HG02610 (cell line): ENCODE measurements at regions not wholly inside any gene's neighbourhood (a gene's known extent, or its start where the extent isn't known, plus 50 kb on each side); places are given as distances from the start of the nearest gene placed in this dataset.

ENCODE experiments used
- ATAC-seq: cut with Tn5 transposase; IDR thresholded peaks from one replicate; pipeline ENCODE4 v1.9.1; 2021; ENCODE audit warnings: mild to moderate bottlenecking, moderate library complexity; ENCODE audit not compliant: unreplicated experiment

DNA sequence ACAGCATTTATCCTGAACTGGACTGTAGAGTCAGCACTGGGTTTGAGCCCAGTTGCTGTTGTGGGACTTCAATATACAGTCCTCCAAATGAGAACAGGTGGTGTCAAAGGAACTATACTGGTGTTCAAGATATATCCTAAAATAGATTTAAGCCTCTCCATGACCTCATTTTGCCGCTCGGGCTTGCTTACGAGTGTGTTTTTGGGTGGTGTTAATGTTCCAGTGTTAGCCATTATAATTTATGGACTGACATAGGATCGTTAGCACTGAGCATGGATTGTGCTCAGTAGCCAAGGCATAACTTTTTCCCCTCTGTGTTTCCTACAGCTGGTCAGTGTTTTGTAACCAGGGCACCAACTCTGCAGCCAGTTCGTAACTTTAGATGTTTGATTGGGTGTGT lies 306.6 kb downstream of the SPATA31D1 start:
- no peak for ATAC-seq

DNA sequence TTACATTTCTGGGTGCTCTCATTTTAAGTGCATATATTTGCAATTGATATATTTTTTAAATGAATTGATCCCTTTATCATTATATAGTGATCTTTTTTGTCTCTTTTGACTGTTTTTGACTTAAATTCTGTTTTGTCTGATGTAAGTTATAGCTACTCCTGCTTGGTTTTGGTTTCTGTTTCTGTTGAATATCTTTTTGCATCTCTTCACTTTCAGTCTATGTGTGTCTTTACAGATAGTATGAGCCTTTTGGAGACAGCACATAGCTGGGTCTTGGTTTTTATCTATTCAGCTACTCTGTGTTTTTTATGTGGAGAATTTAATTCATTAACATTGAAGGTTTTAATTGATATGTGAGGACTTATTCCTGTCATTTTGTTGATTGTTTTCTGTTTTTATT lies 311.3 kb downstream of the SPATA31D1 start:
- no peak for ATAC-seq

DNA sequence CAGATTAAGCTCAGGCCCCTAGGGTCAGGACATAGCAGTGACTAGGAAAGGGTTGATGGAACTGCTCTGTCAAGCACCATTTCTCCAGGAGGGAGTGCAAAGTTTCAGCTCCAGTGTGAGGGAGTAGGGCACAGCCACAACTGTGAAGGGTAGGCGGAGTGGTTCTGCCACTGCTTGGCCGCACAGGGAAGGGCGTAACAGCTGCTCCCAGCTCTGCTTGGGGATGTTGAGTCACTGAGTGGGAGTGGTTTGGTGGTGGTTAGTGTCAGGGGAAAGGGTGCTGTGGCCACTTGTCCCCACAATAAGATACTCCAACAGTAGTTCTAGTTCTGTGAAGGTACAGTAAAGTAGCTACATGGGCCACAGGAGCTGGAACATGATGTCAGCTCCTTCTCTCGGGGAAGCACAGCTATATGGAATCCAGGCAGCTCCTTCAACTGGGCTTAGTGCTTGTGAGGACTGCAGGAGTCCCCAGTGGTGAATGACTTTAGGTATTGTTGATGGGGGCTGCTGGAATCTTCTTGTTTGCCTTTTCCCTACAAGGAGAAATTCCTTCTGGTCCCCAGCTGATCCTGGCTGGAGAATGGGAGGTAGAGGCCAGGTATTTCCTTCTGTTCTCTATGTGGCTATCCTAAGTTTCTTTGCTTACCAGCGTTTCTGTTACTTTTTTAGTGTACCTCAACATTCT lies 314.5 kb downstream of the SPATA31D1 start:
- no peak for ATAC-seq

DNA sequence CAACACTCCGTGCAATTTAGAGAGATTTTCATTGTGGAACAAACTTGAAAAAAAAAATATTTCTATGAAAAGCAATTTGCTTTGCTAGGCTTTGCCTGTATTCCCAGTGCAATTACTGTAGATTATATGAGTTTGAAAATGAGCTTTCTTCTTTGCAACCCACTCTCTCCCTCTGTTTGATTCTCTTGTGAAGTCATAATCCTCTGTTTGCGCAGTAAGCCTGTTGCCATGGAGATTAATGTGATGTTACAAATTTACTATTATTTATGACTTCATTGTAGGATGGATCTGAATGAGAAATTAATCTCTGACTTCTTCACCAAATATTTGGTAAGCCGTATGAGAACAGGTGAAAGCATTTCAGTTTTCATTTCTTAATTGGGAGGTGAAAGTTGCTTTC lies 320.3 kb downstream of the SPATA31D1 start:
- no peak for ATAC-seq

DNA sequence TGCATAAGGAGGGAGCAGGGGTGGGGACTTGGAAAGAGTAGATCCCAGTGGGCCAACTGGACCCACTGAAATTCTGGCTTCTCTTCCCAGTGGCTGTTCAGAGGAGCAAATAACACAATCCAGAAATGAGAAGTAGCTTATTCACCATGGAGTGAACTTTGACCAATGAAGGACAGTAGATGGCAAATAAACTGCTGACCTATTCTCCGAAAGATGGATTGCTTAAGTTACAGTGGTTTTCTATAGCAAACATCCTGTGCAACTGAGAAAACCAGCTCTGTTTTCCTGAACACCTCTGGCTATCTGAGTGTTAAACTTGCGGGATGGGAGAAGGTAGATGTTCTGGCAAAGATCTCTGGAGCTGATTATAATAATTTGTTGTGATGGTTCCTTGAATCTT lies 325.1 kb downstream of the SPATA31D1 start:
- no peak for ATAC-seq

DNA sequence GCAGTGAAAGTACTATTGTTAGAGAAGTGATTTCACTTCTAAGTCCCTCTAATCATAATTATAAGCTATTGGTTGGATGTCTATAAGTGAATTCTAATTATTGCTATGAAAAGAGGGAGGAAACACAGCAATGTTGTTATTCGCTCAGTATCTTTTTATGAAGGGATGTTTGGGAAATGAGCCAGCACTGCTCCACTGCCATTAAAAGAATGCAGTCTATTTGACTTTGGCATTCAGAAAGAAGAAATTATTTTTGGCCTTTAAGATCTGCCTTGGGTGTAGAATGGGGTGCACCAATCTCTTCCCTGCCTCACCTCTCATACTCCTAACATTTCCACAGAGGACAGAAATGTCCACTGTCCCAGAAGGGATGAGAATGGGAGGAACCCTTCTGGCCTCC lies 332.0 kb downstream of the SPATA31D1 start:
- no peak for ATAC-seq

DNA sequence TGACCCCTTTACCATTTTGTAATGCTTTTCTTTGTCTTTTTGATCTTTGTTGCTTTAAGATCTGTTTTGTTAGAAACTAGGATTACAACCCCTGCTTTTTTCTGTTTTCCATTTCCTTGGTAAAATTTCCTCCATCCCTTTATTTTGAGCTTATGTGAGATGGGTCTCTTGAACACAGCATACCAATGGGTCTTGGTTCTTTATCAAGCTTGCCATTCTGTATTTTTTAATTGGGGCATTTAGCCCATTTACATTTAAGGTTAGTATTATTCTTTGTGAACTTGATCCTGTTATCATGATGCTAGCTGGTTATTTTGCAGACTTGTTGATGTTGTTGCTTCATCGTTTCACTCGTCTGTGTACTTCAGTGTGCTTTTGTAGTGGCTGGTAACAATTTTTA lies 337.3 kb downstream of the SPATA31D1 start:
- no peak for ATAC-seq

DNA sequence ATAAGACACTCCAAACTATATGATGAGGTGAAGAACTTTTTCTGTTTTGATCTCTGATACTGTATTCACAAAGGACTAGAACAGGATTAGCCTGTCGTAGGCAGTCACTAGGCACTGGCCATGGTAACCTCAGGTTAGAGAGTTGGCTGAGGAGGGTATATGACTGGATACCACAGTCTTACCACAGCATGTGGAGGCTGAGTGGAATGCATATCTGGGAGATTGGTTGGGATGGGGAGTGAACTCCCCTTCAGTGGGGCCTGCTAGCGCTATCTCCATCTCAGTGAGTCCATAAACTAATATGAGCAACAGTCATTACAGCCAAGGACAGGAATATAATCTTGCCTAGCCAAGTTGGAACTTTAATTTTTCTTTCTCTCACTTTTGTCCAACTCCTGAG lies 339.1 kb downstream of the SPATA31D1 start:
- no peak for ATAC-seq

DNA sequence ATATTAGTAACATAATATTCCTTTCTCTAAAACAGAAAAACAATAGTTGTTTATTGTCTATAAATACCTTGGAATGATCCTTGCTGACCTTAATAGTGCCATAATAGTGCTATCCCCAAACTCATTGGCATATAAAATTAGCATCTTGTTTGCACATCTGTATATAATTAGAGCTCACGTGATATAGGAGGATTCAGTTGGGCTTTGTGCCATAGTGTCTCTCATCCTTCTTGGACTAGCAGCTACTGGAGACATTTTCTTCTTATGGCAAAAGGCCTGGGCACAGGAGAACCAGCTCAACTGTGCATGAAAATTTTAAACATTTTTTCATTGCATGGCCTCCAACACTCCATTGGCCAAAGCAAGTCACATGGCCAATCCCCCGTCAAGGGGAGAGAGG lies 342.5 kb downstream of the SPATA31D1 start:
- no peak for ATAC-seq

DNA sequence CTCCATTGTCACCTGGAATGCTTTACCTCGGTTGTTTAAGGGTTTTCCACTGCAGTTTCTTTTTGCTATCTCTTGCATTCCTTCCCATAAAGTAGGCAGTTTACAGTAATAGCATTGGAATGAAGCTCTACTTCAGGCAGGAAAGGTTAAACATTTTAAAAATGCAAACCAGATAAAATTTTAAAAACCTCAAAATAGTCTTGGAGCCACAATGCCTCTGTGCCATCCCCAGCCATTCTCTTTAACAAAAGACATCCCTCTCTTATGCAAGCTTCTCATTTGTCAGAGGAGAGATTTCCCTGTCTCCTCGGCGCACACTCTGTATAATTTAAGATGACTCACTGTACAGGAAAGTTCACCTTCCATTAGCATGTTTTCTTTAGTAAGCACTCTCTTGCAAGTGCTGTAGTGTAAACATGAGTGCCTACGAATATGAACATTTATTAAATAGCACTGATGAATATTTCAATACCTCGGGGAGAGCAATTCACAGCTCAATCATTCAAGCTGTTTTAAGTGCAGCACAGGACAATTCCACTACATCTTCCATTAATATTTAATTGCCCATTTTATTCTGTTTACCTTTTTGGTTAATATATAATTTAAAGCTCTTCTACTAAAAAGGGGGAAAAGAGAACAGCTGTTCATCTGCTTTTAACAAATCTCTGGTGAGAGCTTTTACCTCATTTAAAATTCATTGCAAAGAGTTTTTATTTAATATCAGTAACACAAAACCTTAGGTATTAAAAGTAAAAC lies 343.6 kb downstream of the SPATA31D1 start:
- no peak for ATAC-seq

DNA sequence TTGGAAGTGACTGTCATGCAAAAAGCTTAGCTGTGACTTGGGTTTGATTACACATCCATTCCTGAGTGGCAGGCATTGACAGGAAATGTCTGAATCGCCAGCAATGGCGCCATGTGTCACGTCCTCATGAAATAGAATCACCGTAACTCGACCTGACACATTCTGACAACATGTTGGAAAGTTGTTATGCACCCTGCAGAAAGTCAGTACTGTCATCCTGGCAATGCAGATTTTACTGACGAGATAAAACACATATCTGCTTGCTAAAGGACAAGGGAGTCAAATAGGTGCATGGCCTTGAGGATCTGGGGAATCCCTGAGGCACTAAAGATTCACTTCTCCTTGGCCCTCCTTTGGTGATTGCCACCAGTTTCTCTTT lies 344.2 kb downstream of the SPATA31D1 start:
- ATAC-seq: no peak

DNA sequence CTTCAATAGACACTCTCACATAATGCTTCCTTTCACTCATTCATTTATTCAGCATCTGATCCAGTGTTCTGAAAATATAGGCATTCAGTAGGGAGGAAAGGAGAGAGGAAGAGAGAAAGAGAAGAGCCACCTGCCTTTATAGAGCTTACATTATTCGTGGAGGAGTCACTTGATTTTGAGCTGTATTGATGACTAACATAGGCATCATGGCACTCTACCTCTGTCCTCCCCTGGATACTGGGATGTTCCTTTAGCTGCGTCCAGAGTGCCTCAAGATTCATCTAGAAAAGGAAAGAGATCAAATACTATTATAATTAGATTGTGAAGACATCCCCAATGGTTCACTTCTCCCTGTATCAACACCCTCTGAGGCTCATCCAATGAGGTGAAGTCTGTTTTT lies 345.1 kb downstream of the SPATA31D1 start:
- no peak for ATAC-seq

DNA sequence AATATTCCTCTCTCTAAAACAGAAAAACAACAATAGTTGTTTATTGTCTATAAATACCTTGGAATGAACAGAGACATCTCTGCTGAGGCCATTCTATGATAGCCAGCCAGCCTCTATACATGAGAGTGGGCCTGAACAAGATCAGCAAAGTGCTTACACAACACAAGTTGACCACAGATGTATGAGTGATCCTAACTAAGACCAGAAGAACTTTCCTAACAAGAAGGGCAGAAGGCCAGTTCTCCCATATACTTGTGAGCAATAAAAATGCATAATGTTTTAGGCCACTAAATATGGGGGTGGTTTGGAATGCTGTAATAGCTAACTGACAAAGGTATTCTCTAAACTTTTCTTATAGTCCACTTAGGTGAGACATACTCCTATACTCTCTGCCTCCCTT lies 345.7 kb downstream of the SPATA31D1 start:
- no peak for ATAC-seq

DNA sequence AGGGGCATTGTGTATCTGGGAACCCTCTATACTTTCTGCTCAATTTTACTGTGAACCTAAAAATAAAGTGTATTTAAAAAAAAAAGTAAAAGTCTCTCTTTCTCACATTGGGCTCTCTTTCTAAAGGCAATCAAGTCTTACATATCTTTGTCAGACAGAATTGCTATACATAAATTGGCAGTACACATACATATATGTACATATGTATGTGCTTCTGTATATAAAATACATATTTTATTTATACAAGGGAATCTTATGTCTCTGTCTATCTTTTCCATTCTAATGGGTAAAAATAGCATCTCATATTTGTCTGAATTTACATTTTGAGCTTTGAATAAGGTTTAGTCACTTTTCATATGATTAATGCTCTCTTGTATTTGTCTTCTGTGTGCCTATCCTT lies 348.8 kb downstream of the SPATA31D1 start:
- no peak for ATAC-seq

DNA sequence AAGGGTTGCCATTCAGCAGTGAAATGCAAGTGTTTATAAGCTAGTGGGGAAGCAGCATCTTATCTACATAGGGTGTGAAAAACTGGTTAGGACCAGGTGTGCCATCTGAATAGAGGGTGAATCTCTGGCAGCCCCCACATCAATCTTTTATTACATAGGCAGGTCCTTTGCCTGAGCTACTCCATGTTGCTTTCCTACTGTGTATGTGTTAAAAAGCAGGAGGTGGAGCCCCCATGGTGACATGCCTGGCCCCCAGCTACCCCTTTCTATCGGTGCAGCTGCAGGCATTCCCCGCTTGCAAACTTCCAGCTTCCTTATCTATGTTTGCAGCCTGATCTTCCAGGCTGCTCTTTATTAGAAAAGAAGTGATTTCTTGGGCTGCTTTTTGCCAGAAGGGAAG lies 353.5 kb downstream of the SPATA31D1 start:
- no peak for ATAC-seq

DNA sequence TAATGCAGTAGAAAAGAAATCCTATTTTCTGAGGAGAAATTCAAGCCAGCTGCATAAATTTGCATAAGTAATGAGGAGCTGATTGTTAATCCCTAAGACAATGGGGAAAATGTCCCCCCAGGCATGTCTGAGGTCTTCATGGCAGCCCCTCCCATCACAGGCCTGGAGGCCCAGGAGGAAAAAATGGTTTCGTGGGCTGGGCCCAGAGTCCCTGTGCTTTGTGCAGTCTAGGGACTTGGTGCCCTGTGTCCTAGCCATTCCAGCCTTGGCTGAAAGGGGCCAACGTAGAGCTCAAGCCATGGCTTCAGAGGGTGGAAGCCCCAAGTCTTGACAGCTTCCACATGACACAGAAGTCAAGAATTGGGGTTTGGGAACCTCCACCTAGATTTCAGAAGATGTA lies 357.5 kb downstream of the SPATA31D1 start:
- ATAC-seq: no peak

DNA sequence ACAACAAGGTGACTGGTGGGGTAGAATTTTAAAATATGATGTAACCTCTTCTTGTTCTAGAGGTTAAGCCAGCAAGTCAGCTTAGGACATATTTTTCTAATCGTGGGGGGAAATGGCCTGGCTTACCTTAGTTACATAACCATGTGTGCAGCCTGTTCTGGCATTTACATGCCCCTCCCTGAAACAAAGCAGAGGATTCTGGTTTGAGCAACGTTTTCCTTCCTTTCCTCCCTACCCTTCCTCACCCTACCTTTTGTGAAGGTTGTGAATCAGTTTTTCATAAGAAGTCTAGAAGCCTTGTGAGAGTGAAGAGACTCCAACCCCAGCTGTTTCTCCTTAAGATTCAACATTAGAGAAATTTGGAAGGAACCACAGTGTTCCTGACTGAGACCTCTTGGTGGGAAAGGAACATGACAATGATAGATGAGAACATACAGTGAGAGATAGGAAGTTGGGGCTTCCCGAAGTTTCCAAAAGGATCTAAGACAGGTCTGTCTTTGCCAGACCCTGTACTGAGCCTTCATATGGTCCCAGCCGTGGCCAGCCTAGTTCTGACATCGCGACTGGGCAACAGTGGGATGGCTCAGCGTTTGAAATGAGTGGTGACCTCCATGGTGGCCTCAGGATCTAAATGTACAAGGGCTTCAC lies 365.2 kb downstream of the SPATA31D1 start:
- ATAC-seq: no peak

DNA sequence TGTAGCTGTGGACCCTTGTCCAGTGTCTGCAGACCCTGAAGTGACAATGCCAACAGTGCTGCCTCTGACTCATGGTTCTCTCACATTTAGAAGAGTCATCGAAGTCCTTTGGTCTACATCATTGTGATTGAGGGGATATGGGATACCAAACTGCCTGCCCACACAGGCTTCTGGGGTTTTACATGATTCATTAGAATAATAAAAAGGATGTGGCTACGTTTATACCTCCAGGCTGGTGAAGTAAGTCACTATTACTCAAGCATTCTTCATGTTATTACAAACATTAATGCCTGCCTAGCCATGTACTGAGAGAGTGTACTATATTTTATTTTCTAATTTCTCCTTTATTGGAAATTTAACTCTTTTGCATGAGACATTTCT lies 365.7 kb downstream of the SPATA31D1 start:
- no peak for ATAC-seq

DNA sequence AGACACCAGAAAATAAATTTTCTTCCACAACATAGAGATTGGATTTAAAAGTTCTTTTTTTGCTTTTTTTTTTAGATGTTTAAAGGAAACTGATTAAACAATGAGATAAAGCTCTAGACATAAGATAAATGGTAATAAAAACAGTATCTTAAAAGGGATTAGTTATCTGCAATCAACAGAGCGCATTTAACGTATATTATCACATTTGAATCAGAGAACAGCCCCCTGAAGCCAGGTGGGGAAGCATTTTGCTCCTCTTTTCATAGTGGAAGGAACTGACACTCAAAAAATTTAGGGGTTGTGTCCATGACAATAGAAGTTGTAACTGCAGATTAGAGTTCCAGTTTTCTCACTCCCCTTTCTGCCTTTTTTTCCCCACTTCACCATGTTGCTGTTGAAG lies 367.6 kb downstream of the SPATA31D1 start:
- ATAC-seq: no peak

DNA sequence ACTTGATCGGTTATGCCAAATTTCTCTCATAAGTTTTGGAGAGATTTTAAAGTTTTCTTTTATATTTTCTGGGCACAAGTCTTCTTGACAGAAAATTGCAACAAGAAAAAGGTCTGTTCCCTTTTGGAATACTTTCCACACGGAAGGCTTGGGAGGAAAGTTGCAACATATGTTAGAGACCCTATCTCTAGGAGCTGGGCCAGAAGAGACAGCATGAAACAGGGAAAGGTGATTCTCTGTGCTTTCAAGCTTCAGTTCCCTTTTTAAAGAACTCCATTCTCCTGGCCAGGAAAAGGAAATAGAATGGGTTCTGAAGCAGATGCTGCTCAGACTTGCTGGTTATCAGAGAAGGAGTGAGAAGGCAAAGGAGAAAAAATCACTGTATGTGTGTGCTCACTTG lies 368.3 kb downstream of the SPATA31D1 start:
- no peak for ATAC-seq

DNA sequence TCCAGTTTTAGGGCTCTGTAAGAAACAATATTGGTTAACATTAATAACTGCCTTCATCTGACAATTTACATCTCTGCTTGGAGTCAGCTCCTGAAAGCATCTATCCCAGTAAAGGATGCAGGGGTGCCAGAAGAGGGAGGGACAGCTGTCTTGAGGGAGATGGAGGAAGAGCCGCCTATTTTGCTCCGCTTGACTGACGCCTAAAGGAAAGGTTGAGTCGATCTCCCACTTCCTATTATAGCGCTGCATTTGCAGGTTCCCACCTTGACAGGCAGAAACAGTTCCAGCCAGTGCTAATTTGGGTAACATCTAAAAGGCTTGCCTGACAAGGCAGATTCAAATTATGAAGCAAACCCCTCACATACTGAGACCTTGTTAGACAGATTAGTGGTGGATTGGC lies 374.6 kb downstream of the SPATA31D1 start:
- no peak for ATAC-seq

DNA sequence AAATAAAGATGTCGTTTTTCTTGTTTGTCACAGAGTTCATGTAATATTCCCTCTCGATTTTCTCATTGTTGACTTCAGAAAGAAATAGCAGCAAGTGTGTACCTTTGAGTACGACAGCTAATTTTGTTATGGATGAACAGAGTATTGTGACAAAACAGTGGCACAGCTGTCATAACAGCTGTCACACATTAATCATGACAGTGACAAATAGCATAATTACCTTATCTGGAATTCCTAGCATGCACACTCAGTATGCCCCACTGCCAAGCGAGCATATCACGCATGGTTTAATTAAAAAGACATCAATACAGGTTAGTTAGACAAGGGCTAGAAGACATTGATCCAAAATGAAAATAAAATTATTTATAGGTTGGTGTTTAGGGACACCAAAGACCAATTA lies 375.1 kb downstream of the SPATA31D1 start:
- ATAC-seq: no peak
